Inflammatory macrophage (primary cell): ENCODE measurements at regions not wholly inside any gene's neighbourhood (a gene's known extent, or its start where the extent isn't known, plus 50 kb on each side); places are given as distances from the start of the nearest gene placed in this dataset.
"Not testable (repeated sequence)": the region's sequence is repeated elsewhere in the genome, so short reads cannot be mapped to it uniquely, and the experiment has no call there.

Source experiments
- DNase-seq, 2 donors: peaks; one replicate each; pipeline ENCODE4 v3.0.0-alpha.2; 2020 to 2022

DNA sequence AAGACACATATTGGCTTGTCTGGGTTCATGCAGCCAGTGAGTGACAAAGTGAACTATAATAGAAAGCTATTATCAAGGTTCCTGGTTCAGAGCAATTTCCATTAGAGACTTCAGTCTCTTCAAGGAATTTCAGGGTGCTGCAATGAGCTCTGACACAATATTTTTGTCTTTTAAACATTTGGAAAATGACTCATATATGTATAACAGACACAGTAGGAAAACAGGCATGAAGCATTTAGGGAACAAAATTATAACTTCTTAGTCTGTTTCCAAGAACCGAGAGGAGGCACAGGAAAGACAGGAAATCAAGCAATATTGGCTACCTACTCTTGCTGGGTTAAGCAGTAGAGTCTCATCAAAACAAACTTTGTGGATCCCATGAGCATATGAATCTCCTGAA, 170.4 kb downstream of the PTPRC start:
- DNase-seq = peak; percentile 19 to 59

GRCh38 chr1:198811449-198811848, 172.6 kb downstream of the PTPRC start:
- DNase-seq = no peak

DNA sequence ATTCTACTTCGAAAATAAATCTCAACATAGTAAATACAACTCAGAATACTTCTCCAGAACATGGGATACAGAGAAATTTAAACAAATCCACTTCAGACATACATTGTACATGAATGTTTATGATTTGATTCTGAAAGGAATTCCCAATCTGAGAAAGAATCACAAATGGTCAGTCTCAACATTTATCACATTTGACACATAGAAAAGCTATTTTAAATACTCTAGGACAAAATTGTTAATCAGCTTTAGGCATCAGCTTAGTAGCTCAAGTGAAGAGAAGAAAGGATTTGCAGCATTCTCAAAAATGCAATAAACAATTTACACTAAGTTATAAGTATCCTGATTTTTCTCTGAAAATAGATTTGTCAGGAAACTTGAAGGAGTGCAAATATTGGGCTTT, 184.8 kb downstream of the PTPRC start:
- no peak for DNase-seq

DNA sequence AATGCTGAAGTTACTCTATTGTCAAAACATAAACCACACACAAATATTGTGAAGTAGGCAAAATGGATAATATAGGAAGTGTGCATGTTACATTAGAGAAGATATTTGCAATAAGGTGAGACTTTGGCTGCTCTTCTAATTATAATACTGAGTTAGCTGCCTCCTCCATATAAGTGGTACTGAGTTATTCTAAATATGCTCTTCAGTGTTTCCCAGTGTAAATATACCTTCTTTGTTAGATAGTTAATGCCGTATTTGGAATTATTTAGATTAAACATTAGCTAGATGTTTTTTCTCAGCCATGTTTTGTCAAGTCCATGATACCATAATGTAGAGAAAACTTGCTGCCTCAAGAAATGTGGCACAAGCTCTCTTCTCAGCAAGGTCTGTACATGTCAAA, 186.4 kb downstream of the PTPRC start:
- no peak for DNase-seq

DNA sequence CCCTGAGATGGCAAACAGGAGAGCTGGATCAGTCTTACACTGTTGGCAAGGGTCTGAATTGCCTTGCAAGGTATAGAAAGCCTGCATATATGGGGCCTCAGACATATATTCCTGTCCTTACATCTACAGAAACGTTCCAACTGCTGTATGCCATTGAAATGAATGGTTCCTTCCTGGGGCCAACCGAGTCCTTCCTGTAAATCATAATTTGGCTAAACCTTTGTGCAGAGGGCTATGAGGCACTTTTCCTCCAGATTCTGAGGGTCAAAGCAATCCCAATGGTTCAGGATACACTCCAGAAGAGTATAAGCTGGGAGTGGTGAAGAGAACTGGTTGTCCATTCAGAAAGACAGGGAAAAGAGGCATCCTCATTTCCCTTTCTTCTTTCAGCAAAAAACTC, 190.5 kb downstream of the PTPRC start:
- DNase-seq = no peak

- DNase-seq = no peak
Observed at GRCh38 chr1:198829944-198830343, 191.1 kb downstream of the PTPRC start.

DNA sequence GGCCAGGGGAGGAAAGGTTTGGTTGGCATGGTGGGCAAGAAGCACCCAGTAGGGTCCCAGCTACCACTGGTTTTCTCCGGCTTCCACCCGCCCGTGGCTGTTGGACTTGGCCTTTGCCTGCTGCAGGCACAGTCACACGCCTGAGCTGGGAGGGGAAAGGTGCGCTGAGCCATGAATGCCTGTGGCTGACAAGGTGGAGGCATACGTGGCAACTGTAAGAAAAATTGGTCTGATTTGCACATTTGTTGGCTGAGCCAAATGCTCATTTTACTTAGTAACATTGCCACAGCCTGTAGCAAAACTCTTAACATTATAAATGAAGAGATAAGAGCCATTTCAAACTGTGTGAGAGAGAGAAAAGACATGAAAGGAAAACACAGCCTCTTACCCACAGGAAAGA, 191.6 kb downstream of the PTPRC start:
- no peak for DNase-seq

- DNase-seq = no peak
Observed at GRCh38 chr1:198833706-198834503, 195.1 kb downstream of the PTPRC start.

DNA sequence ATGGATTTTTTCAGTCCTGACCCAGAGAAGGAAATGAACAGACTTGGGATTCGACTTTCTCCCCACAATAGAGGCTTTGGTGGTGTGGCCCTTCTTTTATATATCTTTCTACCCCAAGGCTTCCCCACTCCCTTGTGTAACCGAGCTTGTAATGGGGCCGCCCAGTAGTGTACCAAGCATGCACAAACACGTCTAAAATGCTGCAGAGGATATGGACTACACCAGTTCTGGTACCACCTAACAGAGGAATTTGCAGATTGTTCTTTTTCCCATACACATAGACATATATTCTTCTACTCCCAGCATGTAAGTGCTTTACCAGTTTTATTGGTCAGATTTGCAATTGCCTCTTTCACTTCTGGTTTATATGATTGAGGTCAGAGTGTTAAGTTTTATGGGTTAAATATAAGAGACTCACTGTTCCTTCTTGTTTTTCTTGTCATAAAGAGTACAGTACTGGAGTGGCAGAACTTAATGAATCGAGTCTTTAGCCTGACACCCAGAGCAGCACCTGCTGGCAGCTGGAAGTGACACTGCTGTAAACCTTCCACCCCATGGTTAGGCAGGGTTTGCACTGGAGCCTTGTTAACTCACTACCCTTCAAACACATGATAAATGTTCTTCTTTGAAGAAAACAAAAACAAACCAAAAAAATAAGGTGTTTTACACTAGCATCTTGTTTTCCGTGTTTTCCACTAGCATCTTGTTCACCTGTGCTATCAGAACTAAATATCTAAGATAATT, 198.6 kb downstream of the PTPRC start:
- no peak for DNase-seq

GRCh38 chr1:198838022-198838342, 199.1 kb downstream of the PTPRC start:
- DNase-seq = no peak

GRCh38 chr1:198841477-198841876, 202.6 kb downstream of the PTPRC start:
- DNase-seq = peak in 1 of 2 donors; percentile 24

DNA sequence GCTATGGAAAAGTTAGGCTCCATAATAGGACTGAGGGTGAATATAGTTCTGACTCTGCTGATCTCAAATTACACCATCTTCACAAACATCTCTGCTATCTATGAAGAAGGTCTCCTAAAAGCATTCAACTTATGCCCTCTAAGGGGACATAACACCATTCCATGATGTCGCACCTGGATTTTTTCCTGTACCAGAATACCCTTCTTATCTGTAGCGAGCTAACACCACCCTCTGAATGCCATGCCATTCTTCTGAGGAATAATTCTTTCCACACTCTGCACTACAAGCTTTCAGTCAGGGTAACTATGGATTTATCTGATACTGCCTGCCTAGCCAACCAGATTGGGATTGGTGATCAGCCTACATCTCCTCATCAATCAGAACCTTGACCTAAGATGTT, 203.8 kb downstream of the PTPRC start:
- no peak for DNase-seq

DNA sequence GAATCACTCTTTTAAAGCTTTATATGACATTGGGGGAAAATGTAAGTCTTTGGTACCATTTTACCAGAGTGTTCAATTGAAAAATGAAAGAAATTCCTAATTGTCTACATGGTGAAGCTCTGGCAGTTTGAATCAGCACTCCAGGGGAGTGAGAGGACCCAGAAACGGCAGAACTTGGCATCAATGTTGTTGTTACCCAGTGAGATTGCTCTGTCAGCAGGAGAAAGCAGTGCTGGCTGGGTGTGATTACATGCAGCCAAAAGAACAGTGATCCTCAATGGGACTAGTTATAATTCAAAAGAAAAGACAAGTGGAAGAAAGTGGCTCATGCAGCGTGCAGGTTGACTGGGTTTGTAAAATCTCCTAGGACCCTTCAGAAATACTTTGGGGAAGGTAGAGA, 206.4 kb downstream of the PTPRC start:
- DNase-seq = no peak

- DNase-seq = no peak
Observed at GRCh38 chr1:198845851-198846250, 207.0 kb downstream of the PTPRC start.

GRCh38 chr1:198846556-198846955, 207.7 kb downstream of the PTPRC start:
- DNase-seq = no peak

GRCh38 chr1:198848206-198848605, 209.4 kb downstream of the PTPRC start:
- DNase-seq = no peak

DNA sequence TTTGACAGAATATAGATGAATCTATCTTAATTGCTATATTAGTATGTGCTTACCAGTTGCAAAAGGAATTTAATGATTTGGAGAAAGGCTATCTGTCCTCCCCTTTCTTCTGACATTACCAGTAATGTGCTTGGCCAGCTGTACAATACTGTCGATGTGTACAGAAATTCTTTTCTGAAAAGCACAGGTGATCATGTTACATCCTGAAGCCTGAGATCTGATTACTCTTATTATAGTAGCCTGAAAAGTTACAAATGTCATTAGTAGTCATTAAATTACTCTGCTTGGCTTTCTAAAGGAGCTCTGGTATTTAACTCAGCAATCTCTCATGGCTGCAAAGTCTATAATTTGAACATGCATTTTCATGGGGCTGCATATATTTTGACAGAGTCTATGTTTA, 209.8 kb downstream of the PTPRC start:
- DNase-seq = no peak

DNA sequence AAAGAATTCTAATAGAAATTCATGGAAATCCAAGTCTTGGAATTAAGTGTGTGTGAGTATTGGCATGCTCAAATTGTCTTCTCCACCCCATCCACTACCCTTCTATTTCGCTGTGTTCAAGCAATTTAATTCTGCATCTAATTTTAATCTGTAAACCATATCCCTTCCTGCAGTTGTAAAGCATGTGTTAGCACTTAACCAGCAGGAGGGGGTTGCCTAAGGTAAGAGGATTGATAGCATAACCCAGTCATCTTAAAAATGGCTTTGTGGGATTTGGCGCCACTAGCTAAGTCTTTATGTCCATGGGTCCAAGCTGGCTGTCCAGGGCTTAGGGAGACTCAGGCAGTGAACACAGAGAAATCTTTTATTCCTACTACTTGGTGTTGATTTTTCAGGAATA, 210.3 kb downstream of the PTPRC start:
- no peak for DNase-seq

DNA sequence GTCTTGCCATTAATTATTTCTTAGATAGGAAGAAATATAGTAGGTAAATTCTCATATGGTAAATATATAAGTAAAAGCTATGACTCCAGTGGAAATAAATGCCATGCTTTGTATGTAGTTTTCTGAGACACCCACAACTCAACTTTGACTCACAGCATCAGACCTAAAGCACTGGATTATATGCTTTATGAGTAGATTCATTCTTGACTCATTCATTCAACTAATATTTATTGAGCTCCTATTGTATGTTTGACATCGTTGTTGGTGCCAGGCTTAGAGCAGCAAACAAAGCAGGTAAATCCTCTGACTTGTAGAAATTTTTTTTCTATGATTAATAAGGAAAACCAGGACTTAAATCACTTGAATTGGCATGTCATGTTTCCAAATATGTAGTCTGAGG, 211.4 kb downstream of the PTPRC start:
- no peak for DNase-seq

DNA sequence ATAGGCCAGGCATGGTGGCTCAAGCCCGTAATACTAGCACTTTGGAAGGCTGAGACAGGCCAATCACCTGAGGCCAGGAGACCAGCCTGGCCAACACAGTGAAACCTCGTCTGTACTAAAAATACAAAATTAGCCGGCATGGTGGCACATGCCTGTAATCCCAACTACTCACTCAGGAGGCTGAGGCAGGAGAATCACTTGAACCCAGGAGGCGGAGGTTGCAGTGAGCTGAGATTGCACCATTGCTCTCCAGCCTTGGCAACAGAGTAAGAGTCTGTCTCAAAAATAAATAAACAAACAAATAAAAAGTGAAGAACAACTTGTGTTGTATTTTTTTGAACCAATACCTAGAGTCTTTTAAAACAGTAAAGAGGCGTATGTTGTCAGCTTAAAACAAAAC, 212.1 kb downstream of the PTPRC start:
- DNase-seq = not testable (repeated sequence)

DNA sequence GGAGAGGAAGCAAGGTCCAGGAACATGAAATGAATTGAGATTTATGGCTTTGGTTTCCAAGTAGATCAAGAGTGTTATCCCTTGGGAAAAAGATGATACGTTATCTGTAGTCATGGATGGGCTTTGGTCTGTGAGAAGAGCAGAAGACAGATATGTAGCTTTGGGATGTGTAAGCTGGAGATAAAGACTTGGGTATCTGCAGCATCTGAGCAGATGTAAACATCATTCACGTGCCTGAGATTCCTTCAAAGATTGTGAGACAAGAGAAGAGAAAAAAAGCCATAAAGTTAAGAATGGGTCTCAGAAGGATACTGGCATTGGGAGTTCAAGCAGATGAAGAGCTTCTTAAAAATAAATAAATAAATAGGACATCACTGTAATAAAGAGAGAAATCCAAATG, 217.8 kb downstream of the PTPRC start:
- no peak for DNase-seq

- DNase-seq = no peak
Observed at GRCh38 chr1:198858033-198858432, 219.2 kb downstream of the PTPRC start.

DNA sequence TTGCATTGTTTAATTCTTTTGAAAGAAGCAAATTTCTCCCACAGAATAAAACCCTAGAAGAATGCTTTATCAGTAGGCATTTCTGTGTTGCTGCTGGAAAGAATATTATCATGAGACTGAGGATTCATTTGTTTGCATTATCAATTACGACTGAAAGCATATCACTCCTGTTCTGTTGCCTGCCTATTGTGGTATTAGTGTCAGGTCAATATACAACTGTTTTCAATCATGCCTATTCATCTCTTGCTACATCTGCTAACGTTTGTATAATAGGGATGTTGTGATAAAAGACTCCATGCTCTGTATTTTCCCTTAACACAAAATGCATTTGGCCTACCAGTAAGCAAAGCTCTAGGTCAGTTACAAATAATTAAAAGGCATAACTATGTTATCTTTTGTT, 221.5 kb downstream of the PTPRC start:
- no peak for DNase-seq

DNA sequence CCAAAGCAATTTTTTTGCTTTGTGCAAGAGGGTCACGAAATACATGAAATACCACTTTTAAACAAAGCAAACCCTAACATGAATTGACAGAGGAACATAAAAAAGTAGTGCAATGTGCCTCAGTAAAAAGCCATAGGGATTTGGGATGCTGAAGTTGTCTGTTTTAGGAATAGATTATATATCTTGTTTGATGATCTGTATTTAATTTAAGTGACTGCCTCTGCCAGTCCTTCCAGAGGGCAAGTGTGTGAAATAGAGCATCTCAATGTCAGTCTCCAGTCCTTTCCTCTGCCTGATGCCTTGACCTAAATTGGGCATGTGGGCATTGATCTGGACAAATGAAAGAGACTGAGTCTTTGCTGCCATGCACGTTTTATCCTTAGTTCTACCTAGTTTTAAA, 222.8 kb downstream of the PTPRC start:
- no peak for DNase-seq

DNA sequence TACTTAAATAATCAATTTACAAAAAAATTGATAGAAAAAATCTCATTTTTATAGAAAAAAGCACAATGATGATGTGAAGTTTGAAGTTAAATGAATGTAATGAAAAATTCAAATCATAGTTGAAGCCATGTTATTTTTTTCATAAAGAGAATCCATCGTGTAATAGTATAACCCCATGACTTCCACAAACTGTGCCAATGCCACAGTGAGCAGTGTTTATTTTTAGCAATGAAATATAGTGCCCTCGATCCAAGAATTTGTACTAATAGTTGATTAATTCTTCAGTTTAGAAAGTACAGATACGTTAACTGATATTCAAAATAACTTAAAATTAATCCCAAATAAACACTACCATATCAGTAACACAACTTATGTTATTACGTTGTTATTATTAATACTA, 225.9 kb downstream of the PTPRC start:
- DNase-seq = no peak
